ENCODE measurements at regions not wholly inside any gene's neighbourhood (a gene's known extent, or its start where the extent isn't known, plus 50 kb on each side); places are given as distances from the start of the nearest gene placed in this dataset.

DNA sequence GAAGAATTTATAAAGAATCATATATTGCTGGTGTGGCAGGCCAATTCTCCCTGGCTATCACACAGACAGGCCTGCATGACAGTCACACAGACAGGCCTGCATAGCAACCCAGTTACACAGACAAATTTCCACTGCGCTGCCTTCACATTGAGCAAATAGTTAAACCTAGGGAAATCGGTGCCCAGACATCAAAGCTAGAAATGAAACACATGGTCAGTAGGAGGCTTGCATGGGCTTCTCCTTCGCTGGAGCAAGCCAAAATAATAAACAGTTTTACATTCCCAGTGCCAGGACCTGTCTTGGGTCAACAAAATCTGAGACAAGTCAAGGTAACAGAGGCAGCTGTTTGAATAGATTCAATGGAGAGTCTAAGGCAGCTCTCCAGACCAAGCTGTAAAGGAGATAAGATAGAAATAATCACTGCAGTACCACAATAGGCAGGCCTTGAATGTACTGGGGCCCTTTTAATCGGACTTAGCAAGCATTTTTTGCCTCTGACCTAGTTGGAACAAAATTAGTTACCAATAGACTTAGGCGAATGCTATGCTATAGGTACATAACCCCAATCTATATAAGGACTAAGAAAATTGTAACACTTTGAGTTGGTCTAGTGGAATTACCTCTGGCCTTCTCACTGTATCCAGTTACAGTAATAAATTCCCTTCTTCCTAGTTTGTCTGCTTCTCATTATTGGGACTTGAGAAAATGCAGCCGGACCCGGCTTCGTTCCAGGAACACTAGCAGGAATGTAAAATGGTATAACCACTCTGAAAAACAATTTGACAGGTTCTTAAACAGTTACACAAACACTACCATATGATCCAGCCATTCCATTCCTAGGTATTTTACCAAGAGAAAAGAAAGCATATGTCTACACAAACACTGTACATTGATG lies 274.7 kb upstream of the UBE2E2 start:
- no peak for TF ChIP-seq ZNF367 (CRISPR knock-in tag; IDR thresholded peaks at IDR 0.05; ENCODE audit: borderline replicate concordance)
- no peak for TF ChIP-seq GABPB1 (CRISPR knock-in tag; IDR thresholded peaks at IDR 0.05)
- no peak for TF ChIP-seq POLR2A (IDR thresholded peaks at IDR 0.05; ENCODE audit: insufficient read depth in 1 of 2, low read depth in 2 of 2, low read length in 2 of 2)
- TF ChIP-seq ZNF24 (IDR thresholded peaks at IDR 0.05): no peak

All from HepG2 (cell line).